ENCODE measurements at regions not wholly inside any gene's neighbourhood (a gene's known extent, or its start where the extent isn't known, plus 50 kb on each side); places are given as distances from the start of the nearest gene placed in this dataset.

DNA sequence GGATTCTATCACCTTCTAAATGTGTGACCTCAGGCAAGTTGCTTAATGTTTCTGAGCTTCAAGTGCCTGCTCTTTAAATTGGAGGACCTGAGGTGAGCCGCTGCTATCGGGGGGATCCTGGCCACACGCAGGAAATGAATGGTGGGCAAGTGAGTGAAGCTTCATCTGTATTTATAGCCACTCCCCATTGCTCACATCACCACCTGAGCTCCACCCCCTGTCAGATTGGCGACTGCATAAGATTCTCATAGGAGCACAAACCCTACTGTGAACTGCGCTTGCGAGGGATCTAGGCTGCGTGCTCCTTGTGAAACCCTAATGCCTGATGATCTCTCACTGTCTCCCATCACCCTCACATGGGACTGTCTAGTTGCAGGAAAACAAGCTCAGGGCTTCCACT is 158.6 kb upstream of the CCND2 start:
- Histone ChIP-seq H3K36me3 (ENCODE audit: insufficient read depth, low read length) (no peaks in the 10 kb centered on the region), H3K9me2 (ENCODE audit: insufficient read depth, low read length) (no peaks in the 10 kb centered on the region), H3K9me3 (ENCODE audit: low read length) (no peaks in the 10 kb centered on the region), H3F3A (ENCODE audit: insufficient read depth, low read length, poor library complexity, severe bottlenecking) (no peaks in the 10 kb centered on the region), H4K20me1 (ENCODE audit: insufficient read depth) (no peaks in the 10 kb centered on the region), H2AFZ (ENCODE audit: low read depth, low read length) (no peak overlapping the region), H3K27me3 (ENCODE audit: insufficient read depth, low read depth, low read length) (no peaks in the 10 kb centered on the region), H3K79me2 (replicated peaks; ENCODE audit: insufficient read depth, low read length) (no peaks in the 10 kb centered on the region), H3K27ac (ENCODE audit: low read length) (no peak overlapping the region), H3K4me2 (ENCODE audit: low read length) (no peak overlapping the region), H3K9ac (ENCODE audit: low read length) (no peak overlapping the region), H3K4me3 (ENCODE audit: low read length) (no peak overlapping the region)
- no peak for TF ChIP-seq EP300 (conservative IDR thresholded peaks at IDR 0.05; ENCODE audit: poor library complexity, severe bottlenecking)
- TF ChIP-seq TAF1 (IDR thresholded peaks at IDR 0.05; ENCODE audit: low read depth), result no peak
- TF ChIP-seq SMC3 (conservative IDR thresholded peaks at IDR 0.05; ENCODE audit: poor library complexity), result no peak
- no peak for TF ChIP-seq POLR2AphosphoS5 (IDR thresholded peaks at IDR 0.05)
- no peak for TF ChIP-seq RAD21 (conservative IDR thresholded peaks at IDR 0.05)
- no peak for TF ChIP-seq EZH2 (IDR thresholded peaks at IDR 0.05; ENCODE audit: borderline replicate concordance, insufficient read depth, low read length, poor library complexity, severe bottlenecking)
- no peak for TF ChIP-seq CTCF (IDR thresholded peaks at IDR 0.05; ENCODE audit: poor library complexity, severe bottlenecking)
- TF ChIP-seq, protein P1, sequence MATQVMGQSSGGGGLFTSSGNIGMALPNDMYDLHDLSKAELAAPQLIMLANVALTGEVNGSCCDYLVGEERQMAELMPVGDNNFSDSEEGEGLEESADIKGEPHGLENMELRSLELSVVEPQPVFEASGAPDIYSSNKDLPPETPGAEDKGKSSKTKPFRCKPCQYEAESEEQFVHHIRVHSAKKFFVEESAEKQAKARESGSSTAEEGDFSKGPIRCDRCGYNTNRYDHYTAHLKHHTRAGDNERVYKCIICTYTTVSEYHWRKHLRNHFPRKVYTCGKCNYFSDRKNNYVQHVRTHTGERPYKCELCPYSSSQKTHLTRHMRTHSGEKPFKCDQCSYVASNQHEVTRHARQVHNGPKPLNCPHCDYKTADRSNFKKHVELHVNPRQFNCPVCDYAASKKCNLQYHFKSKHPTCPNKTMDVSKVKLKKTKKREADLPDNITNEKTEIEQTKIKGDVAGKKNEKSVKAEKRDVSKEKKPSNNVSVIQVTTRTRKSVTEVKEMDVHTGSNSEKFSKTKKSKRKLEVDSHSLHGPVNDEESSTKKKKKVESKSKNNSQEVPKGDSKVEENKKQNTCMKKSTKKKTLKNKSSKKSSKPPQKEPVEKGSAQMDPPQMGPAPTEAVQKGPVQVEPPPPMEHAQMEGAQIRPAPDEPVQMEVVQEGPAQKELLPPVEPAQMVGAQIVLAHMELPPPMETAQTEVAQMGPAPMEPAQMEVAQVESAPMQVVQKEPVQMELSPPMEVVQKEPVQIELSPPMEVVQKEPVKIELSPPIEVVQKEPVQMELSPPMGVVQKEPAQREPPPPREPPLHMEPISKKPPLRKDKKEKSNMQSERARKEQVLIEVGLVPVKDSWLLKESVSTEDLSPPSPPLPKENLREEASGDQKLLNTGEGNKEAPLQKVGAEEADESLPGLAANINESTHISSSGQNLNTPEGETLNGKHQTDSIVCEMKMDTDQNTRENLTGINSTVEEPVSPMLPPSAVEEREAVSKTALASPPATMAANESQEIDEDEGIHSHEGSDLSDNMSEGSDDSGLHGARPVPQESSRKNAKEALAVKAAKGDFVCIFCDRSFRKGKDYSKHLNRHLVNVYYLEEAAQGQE (IDR thresholded peaks at IDR 0.05; ENCODE audit: borderline replicate concordance), result no peak
- TF ChIP-seq MXI1 (conservative IDR thresholded peaks at IDR 0.05; ENCODE audit: poor library complexity, severe bottlenecking), result no peak

DNA sequence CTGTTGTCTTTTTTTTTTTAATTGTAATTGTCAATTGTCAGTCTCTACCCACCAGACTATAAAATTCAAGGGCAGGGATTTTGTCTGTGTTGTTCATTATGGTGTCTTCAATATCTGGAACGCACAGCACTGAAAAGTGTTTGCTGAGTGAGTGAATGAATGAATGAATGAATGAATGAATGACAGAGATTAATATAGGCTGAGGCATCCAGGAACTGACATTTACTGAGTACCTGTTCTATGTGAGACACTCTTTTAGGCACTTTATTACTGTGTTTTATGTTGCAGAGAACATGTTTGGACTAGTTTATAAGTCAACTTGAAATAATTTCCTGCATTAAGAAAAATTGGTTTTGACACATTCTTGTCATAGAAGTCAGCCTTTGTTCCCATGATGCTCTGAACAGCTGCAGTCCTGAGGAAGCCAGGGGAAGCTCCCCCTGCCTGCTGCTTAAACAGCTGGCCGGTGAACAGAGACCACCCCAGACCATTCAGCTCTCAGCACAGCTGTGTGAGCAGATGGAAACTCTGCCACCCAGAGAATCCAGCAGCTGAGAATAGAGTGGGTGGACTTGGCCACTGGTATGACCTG is 160.7 kb upstream of the CCND2 start:
- Histone ChIP-seq H3K79me2 (replicated peaks; ENCODE audit: insufficient read depth, low read length) (no peaks in the 10 kb centered on the region), H4K20me1 (ENCODE audit: insufficient read depth) (no peaks in the 10 kb centered on the region), H2AFZ (ENCODE audit: low read depth, low read length) (no peak overlapping the region), H3K36me3 (ENCODE audit: insufficient read depth, low read length) (no peaks in the 10 kb centered on the region), H3K4me2 (ENCODE audit: low read length) (no peak overlapping the region), H3K27ac (ENCODE audit: low read length) (no peak overlapping the region), H3K9me3 (ENCODE audit: low read length) (no peaks in the 10 kb centered on the region), H3K9ac (ENCODE audit: low read length) (no peak overlapping the region), H3K4me3 (ENCODE audit: low read length) (no peak overlapping the region), H3K27me3 (ENCODE audit: insufficient read depth, low read depth, low read length) (no peaks in the 10 kb centered on the region), H3F3A (ENCODE audit: insufficient read depth, low read length, poor library complexity, severe bottlenecking) (no peaks in the 10 kb centered on the region), H3K9me2 (ENCODE audit: insufficient read depth, low read length) (no peaks in the 10 kb centered on the region)
- TF ChIP-seq RAD21 (conservative IDR thresholded peaks at IDR 0.05) (no peak), MXI1 (conservative IDR thresholded peaks at IDR 0.05; ENCODE audit: poor library complexity, severe bottlenecking) (no peak)
- TF ChIP-seq, protein P1 (IDR thresholded peaks at IDR 0.05; ENCODE audit: borderline replicate concordance), result no peak
